GM21528 (cell line): ENCODE measurements at regions not wholly inside any gene's neighbourhood (a gene's known extent, or its start where the extent isn't known, plus 50 kb on each side); places are given as distances from the start of the nearest gene placed in this dataset.
"Not testable (repeated sequence)": the region's sequence is repeated elsewhere in the genome, so short reads cannot be mapped to it uniquely, and the experiment has no call there.

Experiments
- ATAC-seq: cut with Tn5 transposase; IDR thresholded peaks from one replicate; pipeline ENCODE4 v1.9.1; 2021; ENCODE audit warnings: mild to moderate bottlenecking, moderate library complexity; ENCODE audit not compliant: unreplicated experiment, low FRiP score

DNA sequence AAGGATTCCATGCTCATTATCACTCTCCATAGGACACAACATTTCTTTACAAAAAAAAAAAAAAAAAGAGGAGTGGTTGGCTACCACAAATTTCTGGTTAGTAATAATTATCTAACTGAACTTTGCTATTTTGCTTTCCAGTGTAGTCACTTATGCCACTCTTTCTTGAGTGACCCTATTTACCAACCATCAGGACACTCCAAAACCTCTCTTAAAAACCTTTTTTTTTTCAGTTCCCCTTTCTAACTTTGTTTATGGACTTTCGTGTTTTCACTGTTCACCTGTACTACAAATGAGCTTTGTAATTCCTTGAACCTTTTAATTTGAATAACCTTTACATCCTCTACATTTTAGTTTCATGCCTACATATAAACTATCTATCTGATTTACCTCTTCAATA lies 686.5 kb upstream of the PCDH9 start:
- no peak for ATAC-seq

DNA sequence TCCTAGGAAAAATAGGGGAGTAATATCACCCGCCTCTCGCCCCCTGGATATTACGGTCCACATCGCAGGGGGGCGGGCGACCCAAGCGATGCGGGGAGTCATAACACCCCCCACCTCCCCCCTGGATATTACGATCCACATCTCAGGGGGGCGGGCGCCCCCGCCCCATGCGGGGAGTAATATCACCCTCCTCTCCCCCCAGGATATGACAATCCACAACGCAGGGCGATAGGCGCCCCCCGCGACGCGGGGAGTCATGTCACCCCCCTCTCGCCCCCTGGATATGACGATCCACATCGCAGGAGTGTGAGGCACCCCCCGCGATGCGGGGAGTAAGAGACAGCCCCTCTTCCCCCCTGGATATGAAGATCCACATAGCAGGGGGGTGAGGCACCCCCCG lies 684.4 kb upstream of the PCDH9 start:
- no peak for ATAC-seq

DNA sequence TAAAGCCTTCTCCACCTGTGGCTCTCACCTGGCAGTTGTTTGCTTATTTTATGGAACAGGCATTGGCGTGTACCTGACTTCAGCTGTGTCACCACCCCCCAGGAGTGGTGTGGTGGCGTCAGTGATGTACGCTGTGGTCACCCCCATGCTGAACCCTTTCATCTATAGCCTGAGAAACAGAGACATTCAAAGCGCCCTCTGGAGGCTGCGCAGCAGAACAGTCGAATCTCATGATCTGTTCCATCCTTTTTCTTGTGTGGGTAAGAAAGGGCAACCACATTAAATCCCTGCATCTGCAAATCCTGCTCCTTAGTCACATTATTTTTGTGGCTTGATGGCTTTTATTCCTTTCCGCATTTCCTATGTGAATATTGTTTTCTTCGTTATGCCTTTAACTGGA lies 672.8 kb upstream of the PCDH9 start:
- not testable (repeated sequence) for ATAC-seq

DNA sequence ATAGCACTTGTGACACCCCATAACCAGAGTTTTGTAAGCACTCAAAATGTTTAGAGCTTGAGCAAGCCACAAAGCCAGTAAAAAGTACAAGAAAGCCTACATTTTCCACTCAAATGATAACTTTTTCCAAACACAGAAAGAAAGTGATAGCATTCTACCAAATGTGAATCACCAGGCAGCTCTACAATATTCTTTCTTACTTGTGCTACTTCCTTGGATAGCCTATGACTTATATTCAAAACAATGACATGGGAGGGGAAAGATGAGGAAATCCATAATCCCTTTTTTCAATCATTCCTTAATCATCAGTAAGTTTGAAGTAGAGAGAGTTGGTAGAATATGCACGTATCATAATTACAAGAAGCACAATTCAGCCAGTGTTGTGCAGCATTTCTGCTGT lies 650.8 kb upstream of the PCDH9 start:
- ATAC-seq: no peak

DNA sequence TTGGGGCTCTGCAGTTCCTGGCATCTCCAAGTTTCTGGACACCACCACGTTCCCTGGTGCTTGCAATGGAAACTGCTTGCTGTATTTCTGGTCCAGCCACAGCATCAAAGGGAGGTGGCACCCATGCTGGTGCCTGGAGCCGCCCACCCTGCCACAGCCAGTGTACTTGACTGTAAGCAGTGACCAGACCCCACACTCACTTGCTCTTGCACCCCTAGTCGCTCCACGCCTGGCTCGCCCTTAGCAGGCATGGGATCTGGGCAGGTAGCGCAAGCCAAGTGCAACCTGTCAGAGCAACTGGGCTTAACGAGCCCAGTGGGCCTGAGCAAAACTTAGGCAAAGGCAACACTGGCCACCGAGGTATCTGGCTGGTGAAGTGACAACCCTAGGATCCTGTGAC lies 648.2 kb upstream of the PCDH9 start:
- ATAC-seq: no peak

DNA sequence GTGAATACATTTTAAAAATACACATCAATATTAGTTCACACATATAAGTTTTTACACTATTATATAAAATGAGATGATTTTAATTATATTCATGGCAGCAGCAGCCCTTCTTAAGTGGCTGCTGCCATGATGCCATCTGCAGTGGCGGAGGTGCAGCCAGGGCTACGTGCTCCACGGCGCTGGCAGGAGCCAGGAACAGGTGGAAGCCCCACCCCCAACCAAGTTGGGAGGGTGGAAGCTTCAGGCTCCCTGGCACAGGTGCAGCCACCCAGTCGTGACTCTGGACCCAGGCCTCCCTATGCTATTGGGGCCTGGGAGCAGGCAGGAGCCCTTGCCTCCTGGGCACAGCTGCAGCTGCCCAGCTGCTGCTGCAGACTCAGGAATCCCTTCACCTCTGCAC lies 646.9 kb upstream of the PCDH9 start:
- ATAC-seq: no peak

DNA sequence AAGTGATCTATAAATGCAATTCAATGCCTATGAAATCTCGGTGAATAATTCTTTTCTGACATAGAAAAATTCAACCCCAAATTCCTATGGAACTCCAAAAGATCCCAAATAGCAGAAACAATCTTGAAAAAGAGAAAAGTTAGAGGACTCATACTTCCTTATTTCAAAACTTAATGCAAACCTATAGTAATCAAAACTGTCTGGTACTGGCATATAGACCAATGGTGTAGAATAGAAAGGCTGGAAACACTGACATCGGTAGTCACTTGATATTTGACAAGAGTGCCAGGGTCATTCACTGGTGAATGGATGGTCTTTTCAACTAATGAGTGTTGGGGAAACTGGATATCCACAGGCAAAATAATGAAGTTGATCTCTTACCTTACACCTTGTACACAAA lies 637.1 kb upstream of the PCDH9 start:
- no peak for ATAC-seq

DNA sequence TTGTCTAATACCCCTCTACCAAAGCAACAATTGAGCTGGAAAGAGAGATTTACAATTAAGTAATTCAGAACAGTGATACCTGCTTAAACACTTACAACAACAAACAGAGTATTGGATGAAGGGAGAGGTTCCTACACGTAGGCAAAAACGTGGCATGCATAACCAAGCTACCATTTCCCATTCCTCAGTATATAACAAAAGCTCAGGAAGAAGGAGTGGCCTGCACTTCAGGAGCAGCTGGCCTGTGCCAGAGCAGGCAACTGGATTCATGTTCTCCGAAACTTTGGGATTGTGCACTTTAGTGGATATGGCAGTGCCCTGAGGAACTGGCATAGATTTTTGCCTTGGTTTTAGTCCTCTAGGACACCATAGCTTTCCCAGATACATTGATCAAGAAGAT lies 630.2 kb upstream of the PCDH9 start:
- ATAC-seq: no peak

DNA sequence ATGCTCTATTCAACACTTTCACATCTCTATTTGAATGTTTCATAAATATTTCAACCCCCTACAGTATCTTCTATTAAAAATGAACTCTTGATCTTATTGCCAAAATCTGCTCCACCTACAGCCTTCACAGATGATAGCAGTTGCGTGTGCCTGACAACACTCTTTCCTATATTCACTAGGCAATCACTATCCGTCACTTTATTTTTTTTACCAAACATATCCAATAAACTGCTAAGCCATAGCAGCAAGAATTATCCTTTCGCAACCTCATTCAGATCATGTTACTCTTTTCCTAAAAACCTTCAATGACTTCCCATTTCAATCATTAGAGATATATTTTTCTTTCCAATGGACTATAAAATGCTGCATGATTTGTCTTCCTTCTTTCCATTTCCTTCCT lies 629.8 kb upstream of the PCDH9 start:
- no peak for ATAC-seq

DNA sequence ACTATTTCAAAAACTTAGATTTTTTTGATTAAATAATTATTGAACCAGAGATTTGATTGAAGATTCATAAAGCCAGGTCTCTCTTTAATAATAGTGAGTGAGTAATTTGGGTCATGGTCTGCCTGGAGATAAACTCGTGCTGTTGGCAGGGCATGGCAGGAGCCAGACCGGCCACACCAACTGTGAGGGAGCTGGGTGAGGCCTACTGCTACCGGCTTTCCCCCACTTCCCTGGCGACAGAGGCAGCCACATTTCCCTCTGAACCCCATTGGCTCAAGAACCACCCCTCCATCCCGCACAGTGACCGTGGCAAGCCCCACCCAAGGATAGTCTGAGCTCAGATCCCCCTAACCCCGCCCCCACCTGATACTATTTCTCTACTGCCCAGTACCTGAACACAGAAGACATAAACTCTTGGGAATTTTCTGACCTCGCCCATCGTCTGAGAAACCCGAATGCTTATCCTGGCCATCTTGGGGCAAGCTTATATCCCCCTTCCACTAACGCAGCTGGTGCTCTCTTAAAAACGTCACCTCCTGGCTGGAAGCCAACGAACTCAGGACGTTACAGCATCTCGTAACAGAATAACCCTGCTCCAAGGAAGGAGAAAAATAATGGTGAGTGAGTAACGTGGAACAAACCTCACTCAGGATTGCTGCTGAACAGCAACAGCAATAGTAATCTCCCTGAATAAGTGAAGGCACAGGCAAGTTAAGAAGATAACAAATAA lies 627.6 kb upstream of the PCDH9 start:
- ATAC-seq: no peak

DNA sequence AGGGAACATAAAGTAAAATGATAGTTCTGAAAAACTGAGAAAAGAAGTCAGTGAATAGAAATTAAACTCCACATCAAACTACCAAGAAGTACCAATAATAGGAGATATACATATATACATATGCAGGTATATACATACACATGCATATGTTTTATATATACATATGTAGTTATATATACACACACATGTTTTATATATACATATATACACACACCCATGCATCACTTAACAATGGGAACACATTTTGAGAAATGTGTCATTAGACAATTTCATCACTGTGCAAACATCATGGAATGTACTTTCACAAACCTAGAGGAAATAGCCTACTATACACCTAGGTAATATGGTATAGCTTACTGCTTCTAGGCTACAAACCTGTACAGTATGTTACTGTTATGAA lies 626.8 kb upstream of the PCDH9 start:
- ATAC-seq: no peak

DNA sequence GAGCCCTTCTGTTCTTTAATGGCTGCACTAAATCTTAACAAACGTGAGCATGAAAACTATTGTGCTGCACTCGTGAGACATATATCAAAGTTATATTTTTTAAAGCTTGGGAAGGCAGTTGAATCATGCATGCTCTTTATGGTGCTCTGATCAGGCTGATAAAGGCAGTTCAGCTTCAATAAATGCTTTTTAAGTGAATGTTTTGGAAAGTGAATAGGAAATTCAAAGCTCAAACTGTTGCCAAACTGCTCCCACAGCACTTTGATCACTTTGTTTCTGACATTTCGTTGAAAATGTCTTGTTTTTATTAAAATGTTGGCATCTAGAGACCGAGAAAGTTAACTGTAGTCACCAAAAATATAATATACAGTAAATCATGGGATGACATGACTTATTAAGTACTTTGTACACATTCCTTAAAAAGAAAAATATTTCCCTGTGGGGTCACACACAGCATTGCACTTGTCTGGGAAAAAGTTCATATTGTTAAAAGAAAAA lies 625.7 kb upstream of the PCDH9 start:
- no peak for ATAC-seq

DNA sequence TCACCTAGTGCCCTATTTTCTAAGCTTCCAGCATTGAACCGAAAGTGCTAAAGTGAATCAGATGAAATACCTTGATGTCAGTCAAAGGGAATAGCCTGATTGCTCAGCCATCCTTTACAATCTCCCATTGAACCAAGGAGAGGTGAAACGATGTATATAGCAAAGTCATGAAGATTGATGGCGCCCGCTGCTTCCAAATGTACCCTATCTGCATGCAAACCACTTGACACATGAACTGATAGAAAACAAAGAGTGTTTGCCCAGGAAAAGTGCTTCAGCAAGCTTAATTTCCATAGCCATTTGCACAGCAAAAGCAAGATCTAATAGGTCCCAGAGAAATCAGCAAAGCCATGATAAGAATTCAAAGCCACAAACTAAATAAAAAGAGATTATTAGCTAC lies 624.9 kb upstream of the PCDH9 start:
- no peak for ATAC-seq

DNA sequence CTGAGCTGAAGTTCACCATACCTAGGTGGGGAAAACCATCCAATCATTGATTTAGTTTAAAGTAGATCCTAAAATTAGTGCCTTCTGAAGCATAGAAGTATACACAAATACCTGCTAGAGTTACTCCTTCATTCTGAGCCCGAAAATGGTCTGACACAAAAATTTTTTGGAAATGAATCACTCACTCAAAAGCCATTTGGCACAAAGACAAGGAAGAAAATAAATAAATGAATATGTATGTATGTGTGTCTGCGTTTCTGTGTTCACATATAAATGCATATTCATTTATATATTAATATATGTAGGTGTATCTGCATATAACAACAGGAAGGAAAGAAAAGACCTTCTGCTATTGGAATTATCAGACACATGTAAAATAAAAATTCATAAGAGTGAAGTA lies 614.4 kb upstream of the PCDH9 start:
- no peak for ATAC-seq

DNA sequence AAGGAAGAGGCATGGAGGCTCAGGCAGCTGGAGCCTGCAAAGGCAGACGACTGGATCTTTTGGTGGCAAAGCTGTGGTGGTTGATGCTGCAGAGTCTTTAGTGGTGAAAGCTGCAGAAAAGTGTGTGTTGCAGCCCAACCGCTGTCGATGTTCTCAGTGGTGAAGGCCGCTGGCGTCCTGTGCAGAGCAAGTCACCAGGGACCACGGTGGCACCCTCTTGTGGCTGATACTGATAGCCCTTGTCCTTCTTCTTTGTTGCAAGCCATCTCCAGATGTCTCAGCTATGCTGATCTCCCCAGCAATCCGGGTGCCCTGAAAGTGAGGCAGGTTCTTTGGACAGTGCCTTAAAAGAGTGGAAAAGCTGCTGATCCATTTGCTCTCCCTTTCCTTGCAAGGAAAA lies 610.9 kb upstream of the PCDH9 start:
- no peak for ATAC-seq

DNA sequence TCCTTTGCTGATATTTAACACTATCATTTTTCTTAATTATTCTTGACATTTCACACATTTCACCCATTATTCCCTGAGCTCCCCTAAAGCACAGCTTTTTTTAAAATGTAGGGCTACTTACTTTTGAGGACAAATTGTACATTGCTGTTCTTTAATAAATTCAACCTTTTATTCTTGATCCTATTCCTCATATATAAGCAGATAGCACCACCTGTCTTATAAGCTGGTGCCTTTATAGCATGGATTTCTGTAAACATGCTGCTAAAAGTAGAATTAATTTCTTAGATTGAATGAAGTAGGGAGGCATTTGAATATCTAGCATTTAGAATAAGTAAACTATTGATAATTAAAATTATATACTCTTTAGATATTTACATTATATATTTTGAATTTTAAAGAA lies 603.4 kb upstream of the PCDH9 start:
- no peak for ATAC-seq

DNA sequence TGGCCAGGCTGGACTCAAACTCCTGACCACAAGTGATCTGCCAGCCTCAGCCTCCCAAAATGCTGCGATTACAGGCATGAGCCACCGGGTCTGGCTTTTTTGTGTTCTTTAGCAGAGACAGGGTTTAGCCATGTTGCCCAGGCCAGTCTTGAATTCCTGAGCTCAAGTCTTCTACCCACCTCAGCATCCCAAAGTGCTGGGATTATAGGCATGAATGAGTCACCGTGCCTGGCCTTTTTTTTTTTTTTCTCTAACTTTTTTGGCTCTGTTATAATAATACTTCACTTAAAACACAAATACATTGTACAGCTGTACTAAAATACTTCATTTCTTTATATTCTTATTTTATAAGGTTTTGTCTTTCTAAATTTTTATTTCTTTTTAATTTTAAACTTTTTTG lies 599.5 kb upstream of the PCDH9 start:
- ATAC-seq: no peak

DNA sequence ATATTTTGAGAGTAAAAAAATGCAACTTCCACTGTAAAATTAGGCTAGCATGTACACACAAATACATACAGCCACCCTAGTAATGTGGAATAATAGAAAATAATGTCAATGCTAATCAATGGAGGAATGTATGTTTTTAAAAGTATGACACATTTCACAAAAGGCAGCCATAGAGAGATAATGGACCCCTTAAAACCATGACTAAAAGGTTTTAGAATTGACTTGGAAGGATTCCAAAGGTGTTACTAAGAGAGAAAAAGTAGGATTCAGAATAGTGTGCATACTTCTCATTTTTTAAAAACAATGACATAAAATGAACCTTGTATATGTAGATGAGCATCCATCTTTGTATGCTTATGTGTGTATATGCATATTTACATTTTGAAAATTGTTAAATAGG lies 597.9 kb upstream of the PCDH9 start:
- no peak for ATAC-seq

DNA sequence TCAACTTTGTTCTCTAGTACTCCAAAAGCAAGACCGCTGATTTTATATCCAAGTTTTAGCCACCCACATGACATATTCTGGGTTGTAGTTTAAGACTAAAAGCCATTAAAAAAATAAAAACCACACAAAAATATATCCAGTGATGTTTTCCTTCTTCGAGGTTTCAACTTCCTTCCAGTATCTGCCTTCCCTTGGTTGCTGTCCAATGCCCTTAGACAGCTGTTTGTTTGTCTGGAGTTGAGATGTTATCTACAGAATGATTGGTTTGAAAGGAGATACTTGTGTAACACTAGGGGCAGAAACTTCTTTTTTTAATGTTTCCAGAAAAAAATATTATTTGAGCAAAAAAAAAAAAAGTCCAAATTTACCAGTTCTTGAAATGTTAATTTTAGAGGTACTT lies 591.5 kb upstream of the PCDH9 start:
- ATAC-seq: no peak

DNA sequence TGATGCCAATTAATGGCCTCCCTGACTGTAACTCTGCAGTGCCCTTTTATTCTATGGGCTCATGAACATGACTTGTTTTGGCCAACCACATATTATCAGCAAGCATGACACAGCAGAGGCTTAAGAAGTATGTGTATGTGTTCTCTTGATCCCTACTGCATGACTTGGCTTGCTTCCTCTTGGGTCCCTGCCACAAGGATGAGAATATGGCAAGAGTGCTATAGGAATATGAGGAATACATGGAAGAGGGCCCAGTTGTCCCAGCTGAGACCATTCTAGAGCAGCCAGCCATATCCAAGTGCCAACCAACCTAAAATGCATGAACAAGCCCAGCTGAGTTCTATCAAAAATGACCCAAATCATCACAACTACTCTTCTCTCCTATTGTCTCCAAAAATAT lies 576.7 kb upstream of the PCDH9 start:
- no peak for ATAC-seq

DNA sequence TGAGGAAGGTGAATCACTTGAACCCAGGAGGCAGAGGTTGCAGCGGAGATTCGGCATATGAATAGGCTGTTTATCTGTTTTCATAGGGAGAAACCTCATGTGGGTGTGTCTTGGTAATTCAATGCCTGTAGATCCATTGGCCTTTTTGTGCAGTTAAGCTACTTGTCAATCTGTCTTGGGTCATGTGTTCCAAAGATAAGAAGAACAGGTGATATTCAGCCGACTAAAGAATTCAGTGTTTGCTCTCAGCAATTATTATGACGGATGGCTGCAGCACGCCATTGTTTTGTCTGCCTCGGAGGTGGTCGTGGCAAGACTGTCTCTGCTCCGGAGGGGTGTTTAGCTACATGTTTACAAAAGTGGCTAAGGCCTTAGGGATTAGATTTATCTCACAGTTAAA lies 573.0 kb upstream of the PCDH9 start:
- no peak for ATAC-seq

DNA sequence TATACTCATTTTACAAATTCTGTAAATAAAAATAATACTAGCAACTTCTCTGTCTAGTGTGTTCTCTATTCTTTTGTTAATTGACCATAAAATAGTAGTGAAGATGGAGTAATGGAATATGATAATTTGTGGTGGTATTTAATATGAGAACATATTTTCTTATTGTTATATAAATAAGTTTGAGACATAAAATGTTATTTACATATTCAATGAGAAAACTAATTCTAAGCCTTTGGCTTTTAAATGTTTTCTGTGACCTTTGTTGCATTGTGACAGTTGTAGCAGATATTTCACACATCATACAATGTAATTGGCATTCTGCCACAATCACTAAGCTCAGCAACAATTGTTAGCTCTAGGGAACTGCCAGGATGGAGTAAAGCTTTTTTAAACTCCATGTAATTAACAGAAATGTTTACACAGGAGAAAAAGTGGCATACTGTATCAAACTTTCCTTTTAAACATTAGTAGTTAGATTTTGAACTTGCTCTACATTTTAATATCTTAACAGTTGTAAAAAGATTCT lies 562.1 kb upstream of the PCDH9 start:
- no peak for ATAC-seq

DNA sequence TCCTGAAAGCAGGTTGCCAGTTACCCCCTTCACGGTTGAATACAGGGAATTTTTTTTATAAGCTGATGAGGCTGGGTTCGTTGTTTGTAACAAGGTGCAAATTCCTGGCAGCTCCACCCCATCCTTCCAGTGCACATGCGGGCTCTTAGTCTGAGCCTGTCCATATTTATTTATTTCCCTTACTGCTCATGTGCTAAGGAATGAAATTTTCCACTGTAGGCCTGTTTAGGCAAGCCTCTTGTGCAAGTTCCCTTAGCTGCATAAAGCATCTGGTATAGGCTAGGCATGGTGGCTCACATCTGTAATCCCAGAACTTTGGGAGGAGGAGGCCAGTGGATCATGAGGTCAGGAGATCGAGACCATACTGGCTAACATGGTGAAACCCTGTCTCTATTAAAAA lies 560.9 kb upstream of the PCDH9 start:
- no peak for ATAC-seq
